ENCODE measurements at regions not wholly inside any gene's neighbourhood (a gene's known extent, or its start where the extent isn't known, plus 50 kb on each side); places are given as distances from the start of the nearest gene placed in this dataset.

- no peak overlapping the region for H3K4me3 ChIP-seq (ENCODE audit: low read length)
- H3K27ac ChIP-seq (ENCODE audit: low read length), result no peak overlapping the region
- H3K27me3 ChIP-seq (ENCODE audit: insufficient read depth, low read length), result no peaks in the 10 kb centered on the region
- no peaks in the 10 kb centered on the region for H3K36me3 ChIP-seq (ENCODE audit: insufficient read depth, low read depth, low read length)
- no peaks in the 10 kb centered on the region for H3K4me1 ChIP-seq (ENCODE audit: insufficient read depth, low read length)
- H3K9ac ChIP-seq (ENCODE audit: low read depth, low read length), result no peak overlapping the region
- H3K9me3 ChIP-seq (ENCODE audit: insufficient read depth, low read depth, low read length), result no peaks in the 10 kb centered on the region
These were observed 85.7 kb upstream of the SGCD start for GRCh38 chr5:156241266-156241665.

GRCh38 chr5:156245895-156246294, 81.1 kb upstream of the SGCD start:
- Histone ChIP-seq H3K4me1 (ENCODE audit: insufficient read depth, low read length) (no peaks in the 10 kb centered on the region), H3K27ac (ENCODE audit: low read length) (no peak overlapping the region), H3K9ac (ENCODE audit: low read depth, low read length) (no peak overlapping the region), H3K9me3 (ENCODE audit: insufficient read depth, low read depth, low read length) (no peaks in the 10 kb centered on the region), H3K27me3 (ENCODE audit: insufficient read depth, low read length) (no peaks in the 10 kb centered on the region), H3K4me3 (ENCODE audit: low read length) (no peak overlapping the region), H3K36me3 (ENCODE audit: insufficient read depth, low read depth, low read length) (no peaks in the 10 kb centered on the region)

- no peaks in the 10 kb centered on the region for H3K27me3 ChIP-seq (ENCODE audit: insufficient read depth, low read length)
- H3K9ac ChIP-seq (ENCODE audit: low read depth, low read length), result no peak overlapping the region
- H3K36me3 ChIP-seq (ENCODE audit: insufficient read depth, low read depth, low read length), result no peaks in the 10 kb centered on the region
- H3K4me3 ChIP-seq (ENCODE audit: low read length), result no peak overlapping the region
- no peaks in the 10 kb centered on the region for H3K9me3 ChIP-seq (ENCODE audit: insufficient read depth, low read depth, low read length)
- H3K4me1 ChIP-seq (ENCODE audit: insufficient read depth, low read length), result no peaks in the 10 kb centered on the region
- no peak overlapping the region for H3K27ac ChIP-seq (ENCODE audit: low read length)
These were observed 75.9 kb upstream of the SGCD start for GRCh38 chr5:156251076-156251475.

GRCh38 chr5:156253130-156253529, 73.8 kb upstream of the SGCD start:
- H3K9me3 ChIP-seq (ENCODE audit: insufficient read depth, low read depth, low read length), result no peaks in the 10 kb centered on the region
- H3K9ac ChIP-seq (ENCODE audit: low read depth, low read length), result no peak overlapping the region

GRCh38 chr5:156254196-156254595, 72.8 kb upstream of the SGCD start:
- H3K4me3 ChIP-seq (ENCODE audit: low read length), result no peak overlapping the region
- H3K9ac ChIP-seq (ENCODE audit: low read depth, low read length), result no peak overlapping the region

More at GRCh38 chr5:156253130-156253529, 73.8 kb upstream of the SGCD start:
- no peak overlapping the region for H3K4me3 ChIP-seq (ENCODE audit: low read length)
- H3K27me3 ChIP-seq (ENCODE audit: insufficient read depth, low read length), result no peaks in the 10 kb centered on the region
- H3K36me3 ChIP-seq (ENCODE audit: insufficient read depth, low read depth, low read length), result no peaks in the 10 kb centered on the region
- H3K4me1 ChIP-seq (ENCODE audit: insufficient read depth, low read length), result no peaks in the 10 kb centered on the region
- H3K27ac ChIP-seq (ENCODE audit: low read length), result no peak overlapping the region

GRCh38 chr5:156256642-156257041, 70.3 kb upstream of the SGCD start:
- Histone ChIP-seq H3K4me1 (ENCODE audit: insufficient read depth, low read length) (no peaks in the 10 kb centered on the region), H3K27ac (ENCODE audit: low read length) (no peak overlapping the region), H3K4me3 (ENCODE audit: low read length) (no peak overlapping the region), H3K27me3 (ENCODE audit: insufficient read depth, low read length) (no peaks in the 10 kb centered on the region), H3K9me3 (ENCODE audit: insufficient read depth, low read depth, low read length) (no peaks in the 10 kb centered on the region), H3K9ac (ENCODE audit: low read depth, low read length) (no peak overlapping the region), H3K36me3 (ENCODE audit: insufficient read depth, low read depth, low read length) (no peaks in the 10 kb centered on the region)

More at GRCh38 chr5:156254196-156254595, 72.8 kb upstream of the SGCD start:
- Histone ChIP-seq H3K27ac (ENCODE audit: low read length) (no peak overlapping the region), H3K4me1 (ENCODE audit: insufficient read depth, low read length) (no peaks in the 10 kb centered on the region), H3K27me3 (ENCODE audit: insufficient read depth, low read length) (no peaks in the 10 kb centered on the region), H3K9me3 (ENCODE audit: insufficient read depth, low read depth, low read length) (no peaks in the 10 kb centered on the region), H3K36me3 (ENCODE audit: insufficient read depth, low read depth, low read length) (no peaks in the 10 kb centered on the region)

- Histone ChIP-seq H3K4me1 (ENCODE audit: insufficient read depth, low read length) (no peaks in the 10 kb centered on the region), H3K27me3 (ENCODE audit: insufficient read depth, low read length) (no peaks in the 10 kb centered on the region), H3K27ac (ENCODE audit: low read length) (no peak overlapping the region), H3K9ac (ENCODE audit: low read depth, low read length) (no peak overlapping the region), H3K9me3 (ENCODE audit: insufficient read depth, low read depth, low read length) (no peaks in the 10 kb centered on the region), H3K4me3 (ENCODE audit: low read length) (no peak overlapping the region), H3K36me3 (ENCODE audit: insufficient read depth, low read depth, low read length) (no peaks in the 10 kb centered on the region)
These were observed 68.0 kb upstream of the SGCD start for GRCh38 chr5:156258934-156259333.

GRCh38 chr5:156259618-156260017, 67.3 kb upstream of the SGCD start:
- Histone ChIP-seq H3K9me3 (ENCODE audit: insufficient read depth, low read depth, low read length) (no peaks in the 10 kb centered on the region), H3K27ac (ENCODE audit: low read length) (no peak overlapping the region), H3K27me3 (ENCODE audit: insufficient read depth, low read length) (no peaks in the 10 kb centered on the region), H3K4me1 (ENCODE audit: insufficient read depth, low read length) (no peaks in the 10 kb centered on the region), H3K4me3 (ENCODE audit: low read length) (no peak overlapping the region), H3K9ac (ENCODE audit: low read depth, low read length) (no peak overlapping the region), H3K36me3 (ENCODE audit: insufficient read depth, low read depth, low read length) (no peaks in the 10 kb centered on the region)

- H3K4me3 ChIP-seq (ENCODE audit: low read length), result no peak overlapping the region
- no peaks in the 10 kb centered on the region for H3K36me3 ChIP-seq (ENCODE audit: insufficient read depth, low read depth, low read length)
- H3K27ac ChIP-seq (ENCODE audit: low read length), result no peak overlapping the region
- H3K9me3 ChIP-seq (ENCODE audit: insufficient read depth, low read depth, low read length), result no peaks in the 10 kb centered on the region
- H3K27me3 ChIP-seq (ENCODE audit: insufficient read depth, low read length), result no peaks in the 10 kb centered on the region
- H3K4me1 ChIP-seq (ENCODE audit: insufficient read depth, low read length), result no peaks in the 10 kb centered on the region
- no peak overlapping the region for H3K9ac ChIP-seq (ENCODE audit: low read depth, low read length)
These were observed 65.6 kb upstream of the SGCD start for GRCh38 chr5:156261275-156261939.

GRCh38 chr5:156271569-156271968, 55.4 kb upstream of the SGCD start:
- Histone ChIP-seq H3K9me3 (ENCODE audit: insufficient read depth, low read depth, low read length) (peaks cover 6% of the 10 kb centered on the region; the same call in 1 of the 2 replicates), H3K27me3 (ENCODE audit: insufficient read depth, low read length) (no peaks in the 10 kb centered on the region), H3K4me1 (ENCODE audit: insufficient read depth, low read length) (peaks cover 3% of the 10 kb centered on the region), H3K36me3 (ENCODE audit: insufficient read depth, low read depth, low read length) (no peaks in the 10 kb centered on the region), H3K27ac (ENCODE audit: low read length) (no peak overlapping the region), H3K9ac (ENCODE audit: low read depth, low read length) (no peak overlapping the region), H3K4me3 (ENCODE audit: low read length) (no peak overlapping the region)

GRCh38 chr5:156272139-156272538, 54.8 kb upstream of the SGCD start:
- Histone ChIP-seq H3K36me3 (ENCODE audit: insufficient read depth, low read depth, low read length) (no peaks in the 10 kb centered on the region), H3K4me1 (ENCODE audit: insufficient read depth, low read length) (peaks cover 3% of the 10 kb centered on the region), H3K9ac (ENCODE audit: low read depth, low read length) (no peak overlapping the region), H3K4me3 (ENCODE audit: low read length) (no peak overlapping the region), H3K27me3 (ENCODE audit: insufficient read depth, low read length) (no peaks in the 10 kb centered on the region), H3K9me3 (ENCODE audit: insufficient read depth, low read depth, low read length) (peaks cover 6% of the 10 kb centered on the region; the same call in 1 of the 2 replicates), H3K27ac (ENCODE audit: low read length) (no peak overlapping the region)

- Histone ChIP-seq H3K9me3 (ENCODE audit: insufficient read depth, low read depth, low read length) (peaks cover 6% of the 10 kb centered on the region; the same call in 1 of the 2 replicates), H3K27me3 (ENCODE audit: insufficient read depth, low read length) (no peaks in the 10 kb centered on the region), H3K9ac (ENCODE audit: low read depth, low read length) (no peak overlapping the region), H3K36me3 (ENCODE audit: insufficient read depth, low read depth, low read length) (no peaks in the 10 kb centered on the region), H3K4me3 (ENCODE audit: low read length) (no peak overlapping the region), H3K27ac (ENCODE audit: low read length) (no peak overlapping the region), H3K4me1 (ENCODE audit: insufficient read depth, low read length) (peaks cover 3% of the 10 kb centered on the region)
These were observed 53.6 kb upstream of the SGCD start for GRCh38 chr5:156273325-156273724.
